Osteoblast (primary cell): ENCODE measurements at regions not wholly inside any gene's neighbourhood (a gene's known extent, or its start where the extent isn't known, plus 50 kb on each side); places are given as distances from the start of the nearest gene placed in this dataset.

Experiments
- DNase-seq: peaks from one replicate; pipeline ENCODE4 v3.0.0; 2011; ENCODE audit warnings: low spot score, mixed read lengths; ENCODE audit not compliant: insufficient read length; ENCODE audit errors: missing footprints
- H2AFZ ChIP-seq: 2 replicates; pipeline ENCODE4 v1.6.0; 2011; ENCODE audit warnings: mild to moderate bottlenecking, low read length
- H3K27ac ChIP-seq: 2 replicates; pipeline ENCODE4 v1.5.1; 2011; ENCODE audit warnings: mild to moderate bottlenecking, low read depth, low read length, moderate library complexity
- H3K27me3 ChIP-seq: 2 replicates; pipeline ENCODE4 v1.6.0; 2012; ENCODE audit warnings: mild to moderate bottlenecking, control low read depth, inconsistent platforms, low read length, moderate library complexity; ENCODE audit not compliant: insufficient read depth
- H3K36me3 ChIP-seq: 2 replicates; pipeline ENCODE4 v1.5.1; 2011; ENCODE audit warnings: mild to moderate bottlenecking, low read length, control low read depth, moderate library complexity; ENCODE audit not compliant: insufficient read depth
- H3K4me1 ChIP-seq: 2 replicates; pipeline ENCODE4 v1.5.1; 2011; ENCODE audit warnings: mild to moderate bottlenecking, low read length, control low read depth, moderate library complexity; ENCODE audit not compliant: insufficient read depth
- H3K4me2 ChIP-seq: 2 replicates; pipeline ENCODE4 v1.6.0; 2011; ENCODE audit warnings: mild to moderate bottlenecking, low read length; ENCODE audit not compliant: insufficient read depth
- H3K4me3 ChIP-seq: fragments of 200-600 bp; sonication (generic); 3 replicates; pipeline ENCODE4 v1.5.1; 2012; ENCODE audit warnings: mild to moderate bottlenecking, low read length, inconsistent platforms; ENCODE audit not compliant: insufficient read depth
- H3K79me2 ChIP-seq: 2 replicates; pipeline ENCODE4 v1.6.0; 2012; ENCODE audit warnings: mild to moderate bottlenecking, low read length, control low read depth, inconsistent platforms; ENCODE audit not compliant: insufficient read depth
- H3K9me3 ChIP-seq: 2 replicates; pipeline ENCODE4 v1.5.1; 2011; ENCODE audit warnings: low read depth, low read length, control low read depth
- H4K20me1 ChIP-seq: 2 replicates; pipeline ENCODE4 v1.6.0; 2012; ENCODE audit warnings: mild to moderate bottlenecking, low read length, control low read depth; ENCODE audit not compliant: insufficient read depth
- TF ChIP-seq, protein P1 (sequence below): IDR thresholded peaks from 2 replicates; pipeline ENCODE4 v1.5.1; 2011; ENCODE audit warnings: mild to moderate bottlenecking, low read depth, low read length, moderate library complexity; ENCODE audit errors: extremely low read depth

DNA sequence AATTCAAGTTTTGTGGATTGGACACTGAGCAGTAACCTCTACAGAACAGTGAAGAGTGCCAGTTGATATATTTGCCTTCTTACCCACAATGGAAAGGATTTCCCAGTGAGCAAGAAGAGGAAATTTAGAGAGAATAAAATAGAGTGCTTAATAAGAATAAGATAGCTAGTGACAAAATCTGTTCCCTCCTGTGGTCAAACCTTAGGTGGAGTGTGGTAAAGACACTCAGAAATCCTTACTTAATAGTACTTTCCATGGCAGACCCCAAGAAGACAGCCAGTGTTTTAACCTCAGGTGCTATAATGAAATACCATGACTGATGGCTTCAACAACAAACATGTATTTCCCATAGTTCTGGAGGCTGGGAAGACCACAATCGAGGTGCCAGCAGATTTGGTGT, 108.4 kb upstream of the TNFAIP3 start:
- Histone ChIP-seq H3K4me1 (peaks cover 4% of the 10 kb centered on the region), H3K4me3 (no peak overlapping the region), H2AFZ (no peak overlapping the region), H3K4me2 (no peak overlapping the region), H3K27ac (no peak overlapping the region), H4K20me1 (no peaks in the 10 kb centered on the region), H3K27me3 (no peaks in the 10 kb centered on the region), H3K36me3 (no peaks in the 10 kb centered on the region), H3K79me2 (no peaks in the 10 kb centered on the region), H3K9me3 (no peaks in the 10 kb centered on the region)
- TF ChIP-seq, protein P1, sequence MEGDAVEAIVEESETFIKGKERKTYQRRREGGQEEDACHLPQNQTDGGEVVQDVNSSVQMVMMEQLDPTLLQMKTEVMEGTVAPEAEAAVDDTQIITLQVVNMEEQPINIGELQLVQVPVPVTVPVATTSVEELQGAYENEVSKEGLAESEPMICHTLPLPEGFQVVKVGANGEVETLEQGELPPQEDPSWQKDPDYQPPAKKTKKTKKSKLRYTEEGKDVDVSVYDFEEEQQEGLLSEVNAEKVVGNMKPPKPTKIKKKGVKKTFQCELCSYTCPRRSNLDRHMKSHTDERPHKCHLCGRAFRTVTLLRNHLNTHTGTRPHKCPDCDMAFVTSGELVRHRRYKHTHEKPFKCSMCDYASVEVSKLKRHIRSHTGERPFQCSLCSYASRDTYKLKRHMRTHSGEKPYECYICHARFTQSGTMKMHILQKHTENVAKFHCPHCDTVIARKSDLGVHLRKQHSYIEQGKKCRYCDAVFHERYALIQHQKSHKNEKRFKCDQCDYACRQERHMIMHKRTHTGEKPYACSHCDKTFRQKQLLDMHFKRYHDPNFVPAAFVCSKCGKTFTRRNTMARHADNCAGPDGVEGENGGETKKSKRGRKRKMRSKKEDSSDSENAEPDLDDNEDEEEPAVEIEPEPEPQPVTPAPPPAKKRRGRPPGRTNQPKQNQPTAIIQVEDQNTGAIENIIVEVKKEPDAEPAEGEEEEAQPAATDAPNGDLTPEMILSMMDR = no peak
- DNase-seq = no peak

DNA sequence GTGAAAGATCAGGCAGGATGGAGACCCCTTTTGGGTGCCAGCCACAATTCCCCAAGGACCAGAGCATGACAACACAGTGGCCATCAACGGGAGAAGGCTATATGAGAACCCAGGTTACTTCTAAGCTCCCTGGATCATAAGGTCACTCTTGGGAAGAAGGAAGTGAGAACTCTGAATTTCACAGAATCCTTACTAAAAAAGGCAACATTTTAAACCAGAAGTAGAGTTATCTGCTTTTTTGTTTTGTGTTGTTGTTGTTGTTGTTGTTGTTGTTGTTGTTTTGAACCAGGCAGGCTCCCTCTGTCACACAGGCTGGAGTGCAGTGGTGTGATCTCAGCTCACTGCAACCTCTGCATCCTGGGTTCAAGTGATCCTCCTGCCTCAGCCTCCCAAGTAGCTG, 107.4 kb upstream of the TNFAIP3 start:
- Histone ChIP-seq H3K4me1 (peaks cover 13% of the 10 kb centered on the region), H3K27me3 (no peaks in the 10 kb centered on the region), H3K79me2 (no peaks in the 10 kb centered on the region), H3K27ac (no peak overlapping the region), H4K20me1 (no peaks in the 10 kb centered on the region), H3K9me3 (no peaks in the 10 kb centered on the region), H3K4me2 (no peak overlapping the region), H3K4me3 (no peak overlapping the region), H3K36me3 (no peaks in the 10 kb centered on the region), H2AFZ (no peak overlapping the region)
- TF ChIP-seq, protein P1 = no peak
- no peak for DNase-seq

DNA sequence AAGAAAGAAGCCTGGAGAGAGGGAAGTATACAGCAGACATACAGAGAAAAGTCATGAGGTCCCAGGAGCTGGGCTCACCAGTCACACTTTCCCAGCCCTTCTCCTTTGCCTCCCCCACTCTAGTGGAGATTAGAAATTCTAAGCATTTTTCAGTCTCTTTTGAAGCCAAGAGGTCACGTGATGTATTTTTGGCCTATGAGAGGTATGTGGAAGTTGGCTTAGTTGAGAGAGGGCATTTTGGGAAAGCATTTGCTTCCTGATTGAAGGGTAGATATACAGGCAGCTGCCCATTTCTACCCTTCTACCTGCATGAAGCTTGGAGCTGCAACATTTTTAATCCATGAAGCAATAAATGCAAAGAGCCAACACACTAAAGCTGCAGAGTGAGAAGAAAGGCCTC, 106.0 kb upstream of the TNFAIP3 start:
- Histone ChIP-seq H2AFZ (no peak overlapping the region), H3K4me3 (no peak overlapping the region), H4K20me1 (no peaks in the 10 kb centered on the region), H3K79me2 (no peaks in the 10 kb centered on the region), H3K36me3 (no peaks in the 10 kb centered on the region), H3K27me3 (no peaks in the 10 kb centered on the region), H3K4me2 (no peak overlapping the region), H3K9me3 (no peaks in the 10 kb centered on the region), H3K4me1 (peaks cover 24% of the 10 kb centered on the region), H3K27ac (no peak overlapping the region)
- TF ChIP-seq, protein P1 = no peak
- no peak for DNase-seq

DNA sequence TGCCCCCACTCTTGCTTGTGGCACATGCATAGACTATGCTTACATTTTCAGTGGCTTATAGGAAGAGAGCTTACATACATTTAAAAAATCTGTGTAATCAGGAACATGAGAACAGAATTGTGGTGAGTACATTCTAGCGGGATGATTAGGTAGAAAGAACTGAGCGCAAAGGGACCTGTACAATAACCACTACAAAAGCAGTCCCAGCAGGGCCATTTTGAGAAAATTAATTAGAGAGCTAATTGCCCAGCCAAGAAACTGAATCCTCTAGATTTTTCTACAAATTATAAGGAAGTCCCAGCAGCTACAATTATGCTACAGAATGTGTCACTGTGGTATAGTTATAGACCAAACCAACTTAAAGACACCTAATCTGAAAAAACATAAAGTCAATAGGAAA, 105.6 kb upstream of the TNFAIP3 start:
- no peak overlapping the region for H3K4me2 ChIP-seq
- H2AFZ ChIP-seq = no peak overlapping the region
- no peaks in the 10 kb centered on the region for H3K9me3 ChIP-seq
- H3K27me3 ChIP-seq = no peaks in the 10 kb centered on the region
- no peaks in the 10 kb centered on the region for H3K79me2 ChIP-seq
- TF ChIP-seq, protein P1 = no peak
- no peak overlapping the region for H3K27ac ChIP-seq
- no peak for DNase-seq
- H3K4me1 ChIP-seq = peaks cover 28% of the 10 kb centered on the region
- H3K36me3 ChIP-seq = no peaks in the 10 kb centered on the region
- no peak overlapping the region for H3K4me3 ChIP-seq
- H4K20me1 ChIP-seq = no peaks in the 10 kb centered on the region
